Left ventricle myocardium inferior (tissue), 1 donor: ENCODE measurements at regions not wholly inside any gene's neighbourhood (a gene's known extent, or its start where the extent isn't known, plus 50 kb on each side); places are given as distances from the start of the nearest gene placed in this dataset.

Experiments
- DNase-seq: peaks from one replicate; pipeline ENCODE4 v3.0.0-alpha.2; 2020
- H3K27ac ChIP-seq: fragments of 200-600 bp; replicated peaks from 2 replicates; pipeline ENCODE4 v1.8.0; 2021
- H3K27me3 ChIP-seq: fragments of 200-600 bp; 2 replicates; pipeline ENCODE4 v1.8.0; 2021; ENCODE audit warnings: low read depth
- H3K36me3 ChIP-seq: fragments of 200-600 bp; 2 replicates; pipeline ENCODE4 v1.8.0; 2021
- H3K4me1 ChIP-seq: fragments of 200-600 bp; 2 replicates; pipeline ENCODE4 v1.8.0; 2021
- H3K4me3 ChIP-seq: fragments of 200-600 bp; 2 replicates; pipeline ENCODE4 v1.8.0; 2021; ENCODE audit warnings: mild to moderate bottlenecking, moderate library complexity
- H3K9me3 ChIP-seq: fragments of 200-600 bp; replicated peaks from 2 replicates; pipeline ENCODE4 v1.8.0; 2021
- CTCF ChIP-seq: fragments of 200-600 bp; IDR thresholded peaks from 2 replicates; pipeline ENCODE4 v1.8.0; 2021; ENCODE audit warnings: antibody characterized with exemption, mild to moderate bottlenecking, borderline replicate concordance
- intact Hi-C: fragments of 100-400 bp; cut with micrococcal nuclease; formaldehyde crosslinking; loops from one replicate; pipeline ENCODE4 v1.11.0; 2022
- donor health status: DM: no; HTN: yes; CAD: no; lungs with severe emphysema.

- DNase-seq = no peak
- Histone ChIP-seq H3K9me3 (no peaks in the 10 kb centered on the region), H3K36me3 (no peaks in the 10 kb centered on the region), H3K27me3 (peaks cover 5% of the 10 kb centered on the region), H3K4me3 (no peak overlapping the region), H3K4me1 (no peaks in the 10 kb centered on the region), H3K27ac (no peak overlapping the region)
- TF ChIP-seq CTCF = no peak
- intact Hi-C loops = no loop called here
These were observed 154.1 kb upstream of the CDH5 start for GRCh38 chr16:66212428-66212827.

DNA sequence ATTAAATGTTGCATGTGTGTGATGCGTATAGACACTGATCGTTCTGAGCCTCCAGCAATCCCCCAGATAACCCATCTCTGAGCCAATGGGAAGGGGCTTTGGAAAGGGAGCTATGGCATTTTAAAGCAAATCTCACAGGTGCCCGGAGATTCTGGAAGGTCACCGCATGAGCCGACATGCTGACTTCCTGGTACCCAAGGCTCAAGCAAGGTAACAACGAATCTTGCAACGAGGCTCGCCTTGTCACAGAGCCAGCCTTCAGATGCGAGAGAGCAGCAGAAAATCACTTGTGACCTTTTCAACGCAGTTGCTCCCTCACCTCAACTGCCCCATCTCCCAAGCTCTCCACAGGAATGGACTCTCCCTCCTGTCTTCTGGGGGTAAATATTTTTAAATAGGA lies 154.8 kb upstream of the CDH5 start:
- H3K4me1 ChIP-seq = no peaks in the 10 kb centered on the region
- intact Hi-C loops = no loop called here
- H3K36me3 ChIP-seq = no peaks in the 10 kb centered on the region
- DNase-seq = no peak
- peaks cover 3% of the 10 kb centered on the region for H3K27me3 ChIP-seq
- H3K9me3 ChIP-seq = no peaks in the 10 kb centered on the region
- no peak overlapping the region for H3K4me3 ChIP-seq
- no peak for TF ChIP-seq CTCF
- H3K27ac ChIP-seq = no peak overlapping the region

DNA sequence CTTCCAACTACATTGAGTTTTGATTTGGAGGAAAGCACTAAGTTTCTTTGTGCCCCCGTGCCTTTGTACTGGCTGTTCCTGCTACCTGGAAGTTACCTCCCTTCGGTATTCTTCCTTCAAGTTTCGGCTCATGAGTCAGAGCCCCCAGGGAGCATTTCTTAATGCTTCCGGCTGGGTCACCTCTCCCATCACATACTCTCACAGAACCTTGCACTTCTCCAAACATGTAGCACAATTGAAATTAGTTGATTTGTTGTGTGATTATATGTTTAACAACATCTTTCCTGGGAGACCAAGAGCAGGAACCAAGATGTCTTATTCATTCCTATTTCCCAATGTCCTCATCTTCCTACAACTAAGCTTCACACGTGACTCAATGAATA lies 158.6 kb upstream of the CDH5 start:
- Histone ChIP-seq H3K36me3 (no peaks in the 10 kb centered on the region), H3K9me3 (no peaks in the 10 kb centered on the region), H3K27ac (no peak overlapping the region), H3K4me1 (no peaks in the 10 kb centered on the region), H3K27me3 (peaks cover 3% of the 10 kb centered on the region), H3K4me3 (no peak overlapping the region)
- no peak for TF ChIP-seq CTCF
- intact Hi-C loops = no loop called here
- DNase-seq = no peak

GRCh38 chr16:66207139-66207882 lies 159.2 kb upstream of the CDH5 start:
- Histone ChIP-seq H3K27ac (peak overlapping the region; percentile 30), H3K9me3 (no peaks in the 10 kb centered on the region), H3K4me3 (no peak overlapping the region), H3K4me1 (no peaks in the 10 kb centered on the region), H3K36me3 (no peaks in the 10 kb centered on the region), H3K27me3 (peaks cover 3% of the 10 kb centered on the region)
- no peak for DNase-seq
- intact Hi-C loops = no loop called here
- TF ChIP-seq CTCF = no peak

GRCh38 chr16:66206363-66206762 lies 160.1 kb upstream of the CDH5 start:
- DNase-seq = no peak
- Histone ChIP-seq H3K36me3 (no peaks in the 10 kb centered on the region), H3K4me3 (no peak overlapping the region), H3K9me3 (no peaks in the 10 kb centered on the region), H3K27me3 (no peaks in the 10 kb centered on the region), H3K27ac (peak overlapping the region; percentile 30), H3K4me1 (no peaks in the 10 kb centered on the region)
- intact Hi-C loops = no loop called here
- TF ChIP-seq CTCF = no peak
